ENCODE measurements at regions not wholly inside any gene's neighbourhood (a gene's known extent, or its start where the extent isn't known, plus 50 kb on each side); places are given as distances from the start of the nearest gene placed in this dataset.
A peak's percentile ranks its signal among the peaks of the same experiment; 100 is the strongest.

DNA sequence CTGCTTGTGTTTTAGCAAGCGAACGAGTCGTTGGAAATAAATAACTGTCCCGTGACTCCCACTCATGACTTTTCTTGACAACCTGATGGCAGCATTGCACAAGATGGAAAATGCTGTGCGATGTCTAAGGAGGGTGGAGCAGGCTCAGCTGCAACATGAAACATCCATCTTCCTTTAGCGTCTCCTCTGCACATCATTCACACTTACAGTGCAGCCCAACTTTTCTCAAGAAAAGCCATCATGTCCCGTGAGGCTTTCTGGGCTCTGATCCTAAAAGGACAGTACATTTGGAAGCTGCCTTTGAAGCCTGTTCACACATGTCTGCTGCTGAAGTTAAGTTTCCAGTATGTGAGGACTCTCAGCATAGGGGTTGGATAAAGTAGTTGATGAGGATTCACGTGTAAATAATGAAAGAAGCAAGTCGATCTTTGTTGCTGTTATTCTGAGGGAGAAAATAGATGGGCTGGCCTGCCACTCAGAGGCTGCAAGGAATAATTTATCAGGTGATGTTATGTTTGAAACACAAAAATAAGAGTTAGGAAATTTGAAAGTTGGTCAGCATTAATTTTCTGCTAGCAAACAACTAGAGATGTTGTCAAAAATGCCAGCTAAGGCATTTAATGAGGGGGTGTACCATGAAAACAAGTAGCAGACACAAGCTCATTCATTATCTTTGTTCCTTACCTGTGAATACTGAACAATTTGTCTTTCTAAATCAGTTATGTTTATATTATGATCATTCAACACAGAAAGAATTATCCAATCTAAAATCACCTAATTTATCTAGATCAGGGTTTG, 328.7 kb upstream of the ZFP42 start:
- DNase-seq (ENCODE audit: low spot score): no peak
- CTCF ChIA-PET (ENCODE audit: low intra/inter-chr PET ratio, low total read pairs): no interaction called here
- Histone ChIP-seq H3K27ac (ENCODE audit: extremely low read length, insufficient read depth, low read length) (no peak overlapping the region), H3K9ac (ENCODE audit: insufficient read depth, low read depth, low read length) (no peak overlapping the region), H3K27me3 (ENCODE audit: control insufficient read depth in 1 of 2, insufficient read depth in 2 of 2, low read length in 2 of 2) (no peaks in the 10 kb centered on the region), H3K36me3 (replicated peaks in 1 of 2; ENCODE audit: control insufficient read depth in 1 of 2, insufficient read depth in 2 of 2, low read length in 2 of 2) (no peaks in the 10 kb centered on the region), H2AFZ (ENCODE audit: low read length) (no peak overlapping the region), H3K4me3 (replicated peaks in 1 of 3; ENCODE audit: insufficient read depth in 1 of 3, low read depth in 2 of 3, low read length in 3 of 3) (no peak overlapping the region), H4K20me1 (ENCODE audit: insufficient read depth, low read length) (no peaks in the 10 kb centered on the region), H3K79me2 (ENCODE audit: insufficient read depth, low read length) (no peaks in the 10 kb centered on the region), H3K4me1 (ENCODE audit: insufficient read depth, low read length) (no peaks in the 10 kb centered on the region), H3K9me3 (ENCODE audit: low read length) (no peaks in the 10 kb centered on the region), H3K4me2 (ENCODE audit: low read depth, low read length) (no peak overlapping the region)
- WGBS (ENCODE audit: low lambda C conversion rate): 2% methylated on average over 9 of the region's 9 CpGs
- in situ Hi-C loops (cut with HindIII; ENCODE audit: extremely low pct_ligation_motif_present, low pct_unique_long_range_greater_than_20kb): no loop called here
- BruUV-seq (replicated peaks): no TSS peak
- TF ChIP-seq, protein P1, sequence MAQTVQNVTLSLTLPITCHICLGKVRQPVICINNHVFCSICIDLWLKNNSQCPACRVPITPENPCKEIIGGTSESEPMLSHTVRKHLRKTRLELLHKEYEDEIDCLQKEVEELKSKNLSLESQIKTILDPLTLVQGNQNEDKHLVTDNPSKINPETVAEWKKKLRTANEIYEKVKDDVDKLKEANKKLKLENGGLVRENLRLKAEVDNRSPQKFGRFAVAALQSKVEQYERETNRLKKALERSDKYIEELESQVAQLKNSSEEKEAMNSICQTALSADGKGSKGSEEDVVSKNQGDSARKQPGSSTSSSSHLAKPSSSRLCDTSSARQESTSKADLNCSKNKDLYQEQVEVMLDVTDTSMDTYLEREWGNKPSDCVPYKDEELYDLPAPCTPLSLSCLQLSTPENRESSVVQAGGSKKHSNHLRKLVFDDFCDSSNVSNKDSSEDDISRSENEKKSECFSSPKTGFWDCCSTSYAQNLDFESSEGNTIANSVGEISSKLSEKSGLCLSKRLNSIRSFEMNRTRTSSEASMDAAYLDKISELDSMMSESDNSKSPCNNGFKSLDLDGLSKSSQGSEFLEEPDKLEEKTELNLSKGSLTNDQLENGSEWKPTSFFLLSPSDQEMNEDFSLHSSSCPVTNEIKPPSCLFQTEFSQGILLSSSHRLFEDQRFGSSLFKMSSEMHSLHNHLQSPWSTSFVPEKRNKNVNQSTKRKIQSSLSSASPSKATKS (CRISPR knock-in tag; IDR thresholded peaks at IDR 0.05): no peak
- no peak for TF ChIP-seq NKX3-1 (CRISPR knock-in tag; IDR thresholded peaks at IDR 0.05)
- peak; percentile 60 for TF ChIP-seq MAFF (IDR thresholded peaks at IDR 0.05; ENCODE audit: low read depth, low read length)
- TF ChIP-seq SPEN (CRISPR knock-in tag; IDR thresholded peaks at IDR 0.05; ENCODE audit: low read depth): no peak
- TF ChIP-seq NCOA2 (CRISPR knock-in tag; IDR thresholded peaks at IDR 0.05): no peak
- TF ChIP-seq MAFK (conservative IDR thresholded peaks at IDR 0.05 in 1 of 2, IDR thresholded peaks at IDR 0.05 in 1 of 2; ENCODE audit: low read length in 2 of 2): peak; percentile 46 to 78; a peak in 3 of 4 replicates
- intact Hi-C loops (cut with micrococcal nuclease; ENCODE audit: unreplicated experiment): no loop called here
- no peak for ATAC-seq
- POLR2A ChIA-PET: no interaction called here
- FAIRE-seq: no peak
